NCI-H748 (cell line): ENCODE measurements at regions not wholly inside any gene's neighbourhood (a gene's known extent, or its start where the extent isn't known, plus 50 kb on each side); places are given as distances from the start of the nearest gene placed in this dataset.
"Not testable (repeated sequence)": the region's sequence is repeated elsewhere in the genome, so short reads cannot be mapped to it uniquely, and the experiment has no call there.

ENCODE experiments used
- DNase-seq: peaks from one replicate; lab custom pipeline; 2025; ENCODE audit not compliant: unreplicated experiment; lab: John Stamatoyannopoulos, UW

DNA sequence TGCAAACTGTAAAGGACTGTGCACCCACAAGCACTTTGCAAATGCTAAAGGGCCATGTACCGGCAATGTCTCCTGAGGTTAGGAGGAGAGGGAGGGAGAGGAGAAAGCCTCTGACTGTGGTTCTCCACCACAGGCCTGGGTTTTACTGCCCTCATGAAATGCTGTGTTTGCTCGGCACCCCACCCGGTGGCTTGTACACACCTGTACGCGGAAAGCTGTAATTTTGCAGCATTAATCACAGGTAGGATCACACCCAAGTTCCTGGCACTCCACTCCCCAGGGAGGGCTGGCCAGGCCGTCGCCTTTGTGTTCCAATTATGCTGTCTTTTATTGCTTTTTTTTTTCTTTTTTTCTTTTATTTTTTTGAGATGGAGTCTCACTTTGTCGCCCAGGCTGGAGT, 78.5 kb upstream of the MYL10 start:
- peak; percentile 73 for DNase-seq

DNA sequence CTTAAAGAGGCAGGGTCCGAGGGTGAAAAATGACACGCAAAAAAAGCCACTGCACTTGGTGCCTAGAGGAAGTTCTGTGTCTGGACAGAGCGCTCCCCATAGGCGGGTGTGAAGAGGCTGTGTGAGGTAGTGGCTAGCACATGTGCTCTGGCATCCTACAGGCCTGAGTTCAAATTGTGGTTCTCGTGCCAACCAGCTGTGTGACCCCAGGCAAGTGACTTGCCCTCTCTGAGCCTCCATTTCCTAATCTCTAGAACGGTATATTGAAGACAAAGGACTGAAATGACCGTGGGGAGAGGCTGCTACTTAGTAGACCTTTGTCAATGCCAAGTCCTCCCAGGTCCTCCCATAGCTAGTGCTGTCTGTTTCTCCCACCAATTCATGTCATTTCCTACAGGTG, 79.1 kb upstream of the MYL10 start:
- no peak for DNase-seq

DNA sequence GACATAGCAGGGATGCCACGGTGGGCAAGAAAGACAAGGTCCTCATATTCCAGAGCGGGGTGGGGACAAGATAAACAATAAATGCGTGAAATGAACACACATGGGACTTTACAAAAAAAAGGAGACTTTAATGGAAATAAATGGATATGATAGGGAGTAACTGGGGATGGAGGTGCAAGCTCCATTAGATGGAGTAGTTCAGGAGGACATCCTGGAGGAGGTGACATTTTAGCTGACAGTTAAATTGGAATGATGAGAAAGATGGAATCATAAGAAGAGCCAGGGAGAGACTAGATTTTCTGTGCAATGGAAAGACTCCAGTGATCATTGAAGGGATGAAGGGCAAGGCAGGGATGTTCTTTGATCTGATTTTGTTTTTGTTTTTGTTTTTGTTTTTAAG, 83.6 kb upstream of the MYL10 start:
- no peak for DNase-seq

DNA sequence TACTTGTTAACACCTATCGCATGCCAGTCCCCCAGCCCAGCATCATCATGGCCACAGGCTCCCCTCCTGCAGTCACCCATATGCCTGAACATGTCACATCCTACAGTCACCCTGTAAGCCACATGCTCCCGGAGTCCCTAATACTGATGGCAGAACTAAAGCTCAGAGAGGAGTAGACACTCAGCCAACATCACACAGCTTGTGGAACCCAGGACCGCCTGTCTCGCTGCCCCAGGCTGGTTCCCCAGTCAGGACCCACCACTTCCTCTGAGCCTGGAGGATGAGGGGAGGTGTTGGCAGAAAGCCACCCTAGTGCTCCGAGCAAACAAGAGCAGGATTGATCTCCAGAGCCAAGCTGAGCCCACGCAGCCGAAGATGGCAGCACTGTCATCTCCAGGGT, 85.0 kb upstream of the MYL10 start:
- DNase-seq: no peak

DNA sequence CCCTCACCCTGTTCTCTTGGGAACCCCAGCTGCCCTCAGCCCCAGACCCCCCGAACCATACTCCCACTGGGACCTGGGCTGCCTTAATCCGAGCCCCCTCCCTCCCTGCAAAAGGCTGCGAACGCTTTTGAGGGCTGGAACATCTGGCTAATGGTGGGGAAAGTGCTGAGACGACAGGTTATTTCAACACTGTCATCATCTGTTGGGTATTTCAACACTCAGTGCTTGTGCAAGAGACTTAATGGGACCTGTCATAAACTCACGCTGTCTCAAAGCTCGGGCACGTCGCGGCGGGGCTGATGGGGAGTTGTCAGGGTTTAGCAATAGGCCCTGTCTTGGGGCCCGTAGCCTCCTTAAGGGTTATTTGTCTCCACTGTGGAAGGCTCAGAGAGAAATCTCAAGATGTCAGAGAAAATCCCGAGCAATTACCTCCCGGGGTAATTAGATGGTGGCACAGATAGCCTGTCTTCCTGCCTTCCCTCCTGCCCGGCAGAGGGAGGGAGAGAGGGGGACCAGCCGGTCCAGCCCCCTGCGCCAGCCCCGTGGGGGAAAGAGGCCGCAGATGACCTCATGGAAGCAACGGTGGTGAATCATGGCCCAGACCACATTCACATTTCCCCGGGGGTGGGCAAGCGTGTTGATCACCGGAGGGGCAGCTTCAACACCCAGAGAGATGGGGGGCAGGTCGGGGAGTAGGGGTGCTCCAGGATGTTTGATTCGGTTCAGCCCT, 88.7 kb upstream of the MYL10 start:
- DNase-seq: no peak

DNA sequence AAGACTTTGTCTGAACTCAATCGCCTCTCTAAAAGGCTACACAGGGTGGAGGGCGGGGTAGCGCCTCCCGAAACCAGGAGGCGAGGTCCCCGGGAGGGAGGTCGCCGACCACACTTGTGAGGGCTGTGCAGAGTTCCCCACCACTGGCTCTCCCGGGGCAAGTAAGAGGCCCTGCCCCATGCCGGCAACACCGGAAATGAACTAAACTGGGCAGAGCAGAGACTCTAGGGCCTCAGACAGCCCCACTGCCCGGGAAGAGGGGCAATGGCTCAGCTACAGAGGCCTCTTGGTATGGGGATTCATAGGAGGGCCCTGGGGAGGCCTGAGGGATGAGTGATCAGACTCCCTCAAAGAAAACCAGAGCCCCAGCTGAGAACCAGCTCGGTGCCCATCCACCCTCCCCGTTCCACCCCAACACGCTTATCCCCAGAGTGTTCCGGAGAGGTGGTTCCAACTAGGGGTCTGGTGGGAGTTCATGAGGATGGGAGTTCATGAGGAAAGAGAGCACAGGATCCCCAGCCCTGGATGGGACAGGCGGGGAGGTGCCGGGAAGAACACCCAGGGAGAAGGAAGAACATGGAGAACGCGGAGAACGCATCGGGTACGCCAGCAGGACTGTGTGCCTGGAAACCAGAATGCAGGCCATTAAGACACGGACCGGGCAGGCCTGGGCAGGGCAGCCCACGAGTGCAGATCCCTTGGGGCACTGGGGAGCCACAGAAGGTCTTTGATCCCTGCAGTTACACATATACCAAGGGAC, 89.4 kb upstream of the MYL10 start:
- no peak for DNase-seq

DNA sequence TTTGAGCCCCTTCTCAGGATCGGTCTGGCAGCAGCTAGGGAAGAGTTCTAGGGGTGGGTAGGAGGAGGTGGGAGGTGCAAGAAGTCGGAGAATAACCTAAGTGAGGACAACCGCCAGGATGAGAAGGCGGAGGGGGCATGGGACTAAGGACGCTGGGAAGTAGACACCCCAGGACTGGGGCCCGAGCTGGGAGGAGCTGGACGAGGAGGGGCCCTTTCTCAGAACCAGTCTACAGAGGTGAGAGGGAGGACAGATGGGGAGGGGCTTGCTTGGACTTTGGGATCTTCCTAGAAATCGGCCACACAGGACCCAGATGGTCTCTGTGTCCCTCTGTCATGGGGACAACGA, 90.0 kb upstream of the MYL10 start:
- no peak for DNase-seq

DNA sequence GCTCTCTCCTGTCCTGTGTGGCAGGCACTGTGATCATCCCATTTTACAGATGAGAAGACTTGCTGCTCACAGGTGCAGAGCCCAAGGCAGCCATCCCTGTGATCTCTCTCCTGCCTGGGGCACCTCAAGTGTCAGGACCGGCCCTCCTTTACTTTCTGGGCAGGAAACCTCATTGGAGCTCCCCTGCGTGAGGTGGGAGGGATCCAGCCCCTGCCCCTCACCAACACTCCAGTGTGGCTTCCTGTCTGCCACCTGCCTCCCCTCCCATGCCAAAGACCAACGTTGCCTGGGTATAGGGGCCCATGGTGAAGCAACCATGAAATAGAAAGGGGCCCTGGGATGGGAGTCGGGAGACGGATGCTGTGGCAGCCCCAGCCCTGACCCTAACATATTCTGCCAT, 91.2 kb upstream of the MYL10 start:
- no peak for DNase-seq

DNA sequence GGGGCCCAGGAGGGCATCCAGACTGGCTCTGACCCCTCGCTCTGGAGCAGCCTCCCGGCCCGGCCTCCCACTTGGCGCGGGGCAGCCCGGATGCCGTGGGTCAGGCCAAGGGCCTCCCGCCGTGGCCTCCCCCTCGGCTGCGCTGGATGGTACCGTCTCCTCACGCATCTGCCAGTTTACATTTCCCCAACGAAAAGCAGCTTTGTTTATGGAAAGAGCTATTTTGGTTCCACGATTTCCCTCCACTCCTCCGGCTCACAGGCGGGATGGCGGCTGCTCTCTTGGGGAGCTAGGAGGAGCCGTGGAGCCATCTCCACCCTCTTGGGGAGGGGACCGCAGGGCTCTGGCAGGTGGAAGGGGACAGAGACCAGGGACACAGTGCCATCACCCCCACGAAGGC, 93.2 kb upstream of the MYL10 start:
- no peak for DNase-seq

DNA sequence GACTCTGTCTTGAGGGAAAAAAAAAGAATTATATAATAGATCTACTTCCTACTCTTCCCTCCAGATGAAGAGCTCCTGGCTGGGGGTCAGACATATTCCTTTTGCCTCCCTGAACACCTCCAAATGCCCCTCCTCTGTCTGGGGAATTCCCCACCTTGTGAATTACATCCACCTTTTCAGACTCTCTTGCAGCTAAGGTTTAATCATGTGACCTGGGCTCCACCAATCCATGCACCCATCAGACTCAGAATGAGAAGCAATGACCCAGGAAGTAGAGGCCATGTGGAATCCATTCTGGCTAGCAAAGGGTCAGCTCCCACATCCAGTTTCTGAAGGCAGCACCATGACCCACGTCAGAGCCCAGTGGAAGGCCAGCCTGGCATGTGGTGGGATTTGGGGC, 93.6 kb upstream of the CUX1 start:
- DNase-seq: no peak

DNA sequence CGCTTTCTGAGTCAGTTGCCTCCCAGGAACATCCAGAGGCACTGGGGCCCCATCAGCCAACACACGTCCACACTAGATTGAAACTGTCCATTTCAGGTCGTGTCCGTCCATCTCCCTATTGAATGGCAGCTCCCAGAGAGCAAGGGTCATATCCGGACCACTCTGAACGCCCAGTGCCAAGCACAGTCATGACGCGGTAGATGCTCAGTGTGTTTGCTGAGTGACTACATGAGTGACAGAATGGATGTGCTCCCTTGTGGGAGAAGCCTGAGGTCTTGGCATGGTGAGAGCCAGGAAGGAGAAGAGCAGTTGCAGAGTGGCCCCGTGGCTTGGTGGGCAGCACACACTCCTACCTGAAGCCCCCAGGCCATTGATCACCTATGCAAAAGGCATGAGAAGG, 92.5 kb upstream of the CUX1 start:
- no peak for DNase-seq

DNA sequence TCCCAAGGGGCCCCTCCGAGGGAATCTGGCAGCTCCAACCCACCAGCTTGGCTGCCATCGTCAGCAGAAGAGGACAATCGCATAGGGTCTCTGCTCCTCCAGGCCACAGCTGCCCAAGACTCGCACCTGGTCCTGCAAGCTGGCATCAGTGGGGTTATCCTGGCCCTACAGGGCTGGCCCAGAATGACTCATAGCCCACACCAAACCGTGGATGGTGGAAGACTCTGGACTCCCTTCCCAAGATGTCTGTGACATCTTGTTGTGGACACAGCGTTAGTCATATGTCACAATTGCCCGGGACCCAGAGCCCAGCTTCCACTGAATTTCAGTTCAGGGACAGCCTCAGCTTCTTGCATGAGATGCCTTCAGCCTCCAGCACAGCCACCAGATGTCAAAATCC, 91.5 kb upstream of the CUX1 start:
- DNase-seq: no peak

DNA sequence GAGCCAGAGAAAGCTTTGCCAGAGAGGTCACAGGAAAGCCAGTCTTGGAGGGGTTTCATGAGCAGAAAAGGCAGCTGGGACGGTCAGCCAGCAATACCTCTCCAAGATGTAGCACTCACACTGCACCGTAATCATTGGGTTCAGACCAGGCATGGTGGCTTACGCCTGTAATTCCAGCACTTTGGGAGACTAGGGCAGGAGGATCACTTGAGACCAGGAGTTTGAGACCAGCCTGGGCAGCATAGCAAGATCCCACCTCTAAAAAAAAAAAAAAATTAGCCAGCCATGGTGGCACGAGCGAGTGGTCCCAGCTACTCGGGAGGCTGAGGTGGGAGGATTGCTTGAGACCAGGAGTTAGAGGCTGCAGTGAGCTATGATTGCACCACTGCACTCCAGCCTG, 90.2 kb upstream of the CUX1 start:
- no peak for DNase-seq

DNA sequence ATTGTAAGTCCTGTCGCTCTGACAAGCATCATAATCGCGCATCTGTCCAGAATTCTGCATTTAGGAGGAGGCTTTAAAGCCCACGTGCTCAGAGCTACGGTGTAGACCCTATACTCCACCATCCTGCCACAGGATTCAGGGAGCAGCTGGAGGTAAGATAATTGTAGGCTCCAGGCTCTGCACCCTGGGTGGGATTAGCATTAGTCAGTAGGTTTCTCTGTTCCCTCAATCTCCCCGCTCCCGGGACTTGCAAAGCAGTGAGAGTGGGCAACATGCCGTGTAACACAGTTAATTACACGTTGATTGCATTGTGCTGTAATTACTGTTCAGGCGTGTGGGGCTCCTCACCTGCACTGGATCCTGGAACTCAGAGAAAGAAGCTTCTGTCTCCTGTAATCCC, 89.3 kb upstream of the CUX1 start:
- peak; percentile 59 for DNase-seq

DNA sequence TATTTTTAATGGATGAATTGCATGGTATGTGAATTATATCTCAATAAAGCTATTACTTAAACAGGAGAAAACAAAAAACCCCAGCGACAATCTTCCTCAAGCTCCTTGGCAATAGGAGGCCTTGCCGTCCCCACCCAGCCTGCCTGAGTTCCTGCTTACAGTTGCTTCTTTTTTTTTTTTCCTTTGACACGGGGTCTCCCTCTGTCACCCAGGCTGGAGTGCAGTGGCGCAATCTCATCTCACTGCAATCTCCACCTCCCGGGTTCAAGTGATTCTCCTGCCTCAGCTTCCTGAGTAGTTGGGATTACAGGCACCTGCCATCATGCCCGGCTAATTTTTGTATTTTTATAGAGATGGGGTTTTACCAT, 88.6 kb upstream of the CUX1 start:
- DNase-seq: not testable (repeated sequence)

DNA sequence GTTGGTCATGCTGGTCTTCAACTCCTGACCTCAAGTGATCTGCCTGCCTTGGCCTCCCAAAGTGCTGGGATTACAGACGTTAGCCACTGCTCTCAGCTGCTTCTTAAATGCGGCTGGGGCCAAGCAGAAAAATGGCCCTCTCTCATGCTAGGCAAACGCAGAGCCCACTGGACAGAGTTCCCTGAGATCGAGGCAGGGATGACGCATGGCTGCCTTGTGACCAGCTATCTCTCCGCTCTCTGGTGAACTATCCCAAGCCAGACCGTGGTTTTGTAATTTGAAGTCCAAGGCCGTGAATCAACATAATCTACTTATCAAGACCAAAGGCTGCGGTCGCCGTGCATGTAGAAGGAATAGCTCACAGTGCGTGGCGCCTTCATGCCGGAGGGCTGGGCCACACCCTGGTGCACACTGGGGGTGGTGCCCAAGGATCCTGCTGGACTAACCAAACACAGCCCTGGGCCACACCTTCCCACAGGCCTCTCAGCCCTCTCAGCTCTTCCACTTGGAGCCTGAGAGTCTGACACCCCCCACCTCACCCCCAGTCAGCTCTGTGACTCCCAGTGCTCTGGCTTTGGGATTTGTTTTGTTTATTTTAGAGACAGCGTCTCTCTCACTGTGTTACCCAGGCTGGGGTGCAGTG, 88.1 kb upstream of the CUX1 start:
- DNase-seq: peak; percentile 53

DNA sequence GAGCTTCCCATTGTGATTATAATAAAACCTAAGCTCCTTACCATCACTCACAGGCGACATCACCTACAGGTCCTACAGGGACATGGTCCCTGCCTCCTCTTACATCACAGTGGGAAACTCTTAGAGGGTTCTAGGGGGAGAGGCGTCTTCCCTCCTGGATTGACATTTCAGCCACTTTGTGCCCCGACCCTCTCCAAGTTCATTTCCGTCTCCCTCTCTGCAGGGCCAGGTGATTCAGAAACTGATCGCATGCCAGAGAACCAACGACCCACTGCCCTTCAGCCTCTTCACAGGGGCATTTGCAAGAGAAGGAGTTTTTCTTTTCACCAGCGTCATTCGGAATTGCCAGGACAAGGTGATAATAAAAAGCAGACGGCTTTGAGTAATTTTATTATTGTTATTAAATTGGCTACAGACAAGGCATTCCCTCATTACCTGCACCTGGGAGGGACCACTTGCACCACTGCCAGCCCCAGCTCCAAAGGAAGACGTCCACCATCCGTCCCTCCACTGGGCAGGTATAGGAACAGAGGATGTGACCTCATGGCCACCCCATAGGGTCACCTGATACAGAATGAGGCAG, 85.8 kb upstream of the CUX1 start:
- DNase-seq: no peak

DNA sequence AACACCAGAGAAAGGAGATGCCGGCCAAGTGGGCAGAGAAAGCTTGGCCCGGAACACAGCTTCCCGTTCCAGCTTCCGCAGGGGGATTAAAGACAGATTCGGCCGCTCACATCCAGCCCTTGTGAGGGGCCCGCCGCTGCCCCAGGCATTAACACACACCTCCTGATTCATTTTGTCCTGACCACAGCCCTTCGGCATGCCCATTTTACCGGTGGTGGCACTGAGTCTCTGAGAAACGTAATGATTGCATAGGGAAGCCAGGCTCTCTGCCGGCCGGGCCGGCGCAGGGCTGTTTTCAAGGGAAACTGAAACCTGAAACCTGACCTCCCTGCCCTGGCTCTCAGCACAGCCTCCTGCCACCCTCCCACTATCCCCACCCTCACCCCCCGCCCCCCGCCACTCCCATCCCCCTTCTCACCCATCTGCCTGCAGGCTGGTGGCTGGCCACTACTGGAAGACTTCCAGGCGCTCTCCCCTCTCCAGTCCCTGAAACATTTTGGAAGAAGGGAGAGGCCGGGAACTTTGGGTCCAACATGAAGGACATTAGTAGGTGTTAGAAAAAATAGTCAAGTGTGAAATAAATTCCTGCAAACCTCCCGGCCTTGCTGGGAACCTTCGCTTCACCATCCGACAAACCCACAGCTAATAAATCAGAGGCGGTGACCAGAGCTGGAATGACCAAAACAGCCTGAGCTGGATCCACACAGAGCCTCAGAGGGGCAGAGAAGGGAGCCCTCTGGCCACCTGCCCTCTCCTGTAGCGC, 83.5 kb upstream of the CUX1 start:
- DNase-seq: peak; percentile 77

DNA sequence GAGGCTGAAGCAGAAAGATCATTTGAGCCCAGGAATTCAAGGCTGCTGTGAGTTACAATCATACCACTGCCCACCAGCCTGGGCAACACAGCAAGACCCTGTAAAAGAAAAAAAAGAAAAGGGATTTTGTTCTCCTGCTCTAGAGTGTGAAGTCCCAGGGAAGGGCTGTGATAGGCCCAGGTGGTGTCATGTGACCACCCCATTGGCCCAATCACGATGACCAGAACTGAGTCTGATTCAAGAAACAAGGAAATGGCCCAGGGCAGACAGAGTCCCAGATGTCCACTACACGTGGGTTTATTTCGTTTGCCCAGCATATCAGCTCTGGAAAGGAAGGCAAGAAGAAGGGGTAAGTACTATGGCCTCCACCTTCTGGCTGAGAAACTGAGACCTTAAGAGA, 81.3 kb upstream of the CUX1 start:
- DNase-seq: no peak

DNA sequence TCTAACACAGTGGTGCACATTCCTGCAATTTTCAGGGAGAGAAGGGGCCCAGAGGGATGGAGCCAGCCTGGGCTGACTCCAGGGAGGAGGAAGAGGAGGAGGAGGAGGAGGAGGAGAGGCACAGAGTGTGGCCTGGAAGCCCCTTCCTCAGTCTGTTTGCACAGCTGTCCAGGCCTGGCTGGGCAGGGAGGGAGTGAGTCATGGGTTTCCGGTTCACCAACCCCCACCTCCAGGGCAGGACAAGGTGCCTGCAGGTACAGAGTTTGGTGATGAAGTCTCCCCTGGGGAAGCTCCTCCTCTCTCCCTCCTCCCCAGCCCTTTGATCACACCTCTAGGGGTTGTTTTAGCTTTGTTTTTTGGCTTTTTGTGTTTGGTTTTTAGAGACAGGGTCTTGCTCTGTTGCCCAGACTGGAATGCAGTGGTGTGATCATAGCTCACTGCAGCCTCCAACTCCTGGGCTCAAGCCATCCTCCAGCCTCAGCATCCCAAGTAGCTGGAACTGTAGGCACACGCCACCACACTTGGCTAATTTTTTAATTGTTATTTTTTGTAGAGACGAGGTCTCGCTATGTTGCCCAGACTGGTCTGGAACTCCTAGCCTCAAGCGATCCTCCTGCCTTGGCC, 77.5 kb upstream of the CUX1 start:
- DNase-seq: peak; percentile 62
